ENCODE measurements at regions not wholly inside any gene's neighbourhood (a gene's known extent, or its start where the extent isn't known, plus 50 kb on each side); places are given as distances from the start of the nearest gene placed in this dataset.

GRCh38 chr3:105956306-105956705, 87.5 kb upstream of the CBLB start:
- no peak for DNase-seq
- H3K27me3 ChIP-seq, result no peaks in the 10 kb centered on the region
- no peaks in the 10 kb centered on the region for H3K9me3 ChIP-seq
- H3K4me3 ChIP-seq, result no peak overlapping the region
- H3K4me1 ChIP-seq, result no peaks in the 10 kb centered on the region
- H3K36me3 ChIP-seq, result no peaks in the 10 kb centered on the region
- no peak for TF ChIP-seq POLR2A (IDR thresholded peaks at IDR 0.05)
- TF ChIP-seq, protein P1, sequence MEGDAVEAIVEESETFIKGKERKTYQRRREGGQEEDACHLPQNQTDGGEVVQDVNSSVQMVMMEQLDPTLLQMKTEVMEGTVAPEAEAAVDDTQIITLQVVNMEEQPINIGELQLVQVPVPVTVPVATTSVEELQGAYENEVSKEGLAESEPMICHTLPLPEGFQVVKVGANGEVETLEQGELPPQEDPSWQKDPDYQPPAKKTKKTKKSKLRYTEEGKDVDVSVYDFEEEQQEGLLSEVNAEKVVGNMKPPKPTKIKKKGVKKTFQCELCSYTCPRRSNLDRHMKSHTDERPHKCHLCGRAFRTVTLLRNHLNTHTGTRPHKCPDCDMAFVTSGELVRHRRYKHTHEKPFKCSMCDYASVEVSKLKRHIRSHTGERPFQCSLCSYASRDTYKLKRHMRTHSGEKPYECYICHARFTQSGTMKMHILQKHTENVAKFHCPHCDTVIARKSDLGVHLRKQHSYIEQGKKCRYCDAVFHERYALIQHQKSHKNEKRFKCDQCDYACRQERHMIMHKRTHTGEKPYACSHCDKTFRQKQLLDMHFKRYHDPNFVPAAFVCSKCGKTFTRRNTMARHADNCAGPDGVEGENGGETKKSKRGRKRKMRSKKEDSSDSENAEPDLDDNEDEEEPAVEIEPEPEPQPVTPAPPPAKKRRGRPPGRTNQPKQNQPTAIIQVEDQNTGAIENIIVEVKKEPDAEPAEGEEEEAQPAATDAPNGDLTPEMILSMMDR (IDR thresholded peaks at IDR 0.05), result no peak
- H3K27ac ChIP-seq, result no peak overlapping the region

- H3K36me3 ChIP-seq, result no peaks in the 10 kb centered on the region
- no peaks in the 10 kb centered on the region for H3K9me3 ChIP-seq
- DNase-seq, result no peak
- no peak for TF ChIP-seq POLR2A (IDR thresholded peaks at IDR 0.05)
- TF ChIP-seq, protein P1 (IDR thresholded peaks at IDR 0.05), result no peak
- H3K27ac ChIP-seq, result no peak overlapping the region
- no peaks in the 10 kb centered on the region for H3K27me3 ChIP-seq
- H3K4me3 ChIP-seq, result no peak overlapping the region
- H3K4me1 ChIP-seq, result no peaks in the 10 kb centered on the region
Measured at GRCh38 chr3:105957722-105958121, 88.9 kb upstream of the CBLB start.

DNA sequence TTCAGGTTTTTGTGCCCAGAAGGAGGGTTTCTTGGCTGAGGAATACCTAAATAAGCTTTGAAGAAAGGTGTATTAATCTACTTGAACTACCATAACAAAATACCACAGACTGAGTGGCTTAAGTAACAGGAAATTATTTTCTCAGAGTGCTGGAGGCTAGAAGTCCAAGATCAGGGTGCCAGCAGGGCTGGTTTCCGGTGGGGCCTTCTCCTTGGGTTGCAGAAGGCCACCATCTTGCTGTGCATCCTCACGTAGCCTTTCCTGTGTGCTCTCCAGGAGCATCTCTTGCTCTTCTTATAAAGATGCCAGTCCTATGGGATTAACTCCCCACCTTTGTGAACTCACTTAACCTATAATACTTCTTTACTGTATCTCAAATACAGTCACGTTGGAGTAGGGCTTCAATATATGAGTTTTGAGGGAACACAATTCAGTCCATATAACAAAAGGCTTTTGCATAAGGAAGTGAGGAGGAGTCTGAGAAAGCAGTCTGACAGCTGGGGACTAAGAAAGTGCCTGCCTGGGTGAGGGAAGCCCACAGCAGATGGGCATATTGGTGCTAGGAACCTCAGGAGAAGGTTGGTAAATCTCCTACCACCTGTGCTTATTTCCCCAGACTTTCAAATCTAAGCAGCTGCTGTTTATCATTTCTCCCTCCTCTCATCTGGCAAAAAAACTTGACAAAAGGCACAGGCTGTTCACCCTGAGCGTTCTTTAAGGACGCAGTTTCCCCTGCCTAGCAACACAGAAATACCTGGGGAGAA, 89.6 kb upstream of the CBLB start:
- TF ChIP-seq, protein P1 (IDR thresholded peaks at IDR 0.05), result no peak
- no peak for TF ChIP-seq POLR2A (IDR thresholded peaks at IDR 0.05)
- H3K27ac ChIP-seq, result no peak overlapping the region

DNA sequence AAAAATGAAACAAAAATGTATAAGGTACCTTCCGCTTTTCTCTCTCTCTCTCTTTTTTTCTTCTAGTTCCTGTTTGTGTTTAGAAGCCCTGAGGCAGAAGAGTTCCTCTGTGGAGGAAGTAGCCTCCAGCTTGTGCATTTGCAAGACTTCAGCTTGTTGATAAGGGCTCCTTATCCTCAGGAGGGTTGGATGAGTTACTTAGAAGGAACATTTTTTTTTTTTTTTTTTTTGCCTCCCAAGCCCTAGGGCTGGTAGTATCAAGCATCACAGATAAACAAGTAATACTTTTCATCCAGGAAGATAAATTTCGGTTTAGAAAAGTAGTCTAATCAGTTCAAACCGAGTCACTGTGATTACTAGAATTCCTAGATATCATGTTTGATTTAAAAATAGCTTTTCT, 91.0 kb upstream of the CBLB start:
- no peaks in the 10 kb centered on the region for H3K4me1 ChIP-seq
- H3K27ac ChIP-seq, result no peak overlapping the region
- H3K27me3 ChIP-seq, result no peaks in the 10 kb centered on the region
- no peaks in the 10 kb centered on the region for H3K9me3 ChIP-seq
- H3K4me3 ChIP-seq, result no peak overlapping the region
- H3K36me3 ChIP-seq, result no peaks in the 10 kb centered on the region
- no peak for DNase-seq
- TF ChIP-seq POLR2A (IDR thresholded peaks at IDR 0.05), result no peak
- TF ChIP-seq, protein P1 (IDR thresholded peaks at IDR 0.05), result no peak

More for the DNA sequence above, 89.6 kb upstream of the CBLB start:
- no peak overlapping the region for H3K4me3 ChIP-seq
- no peaks in the 10 kb centered on the region for H3K4me1 ChIP-seq
- H3K9me3 ChIP-seq, result no peaks in the 10 kb centered on the region
- no peaks in the 10 kb centered on the region for H3K36me3 ChIP-seq
- DNase-seq, result no peak
- H3K27me3 ChIP-seq, result no peaks in the 10 kb centered on the region

GRCh38 chr3:105960381-105960780, 91.6 kb upstream of the CBLB start:
- H3K9me3 ChIP-seq, result no peaks in the 10 kb centered on the region
- TF ChIP-seq, protein P1 (IDR thresholded peaks at IDR 0.05), result no peak
- TF ChIP-seq POLR2A (IDR thresholded peaks at IDR 0.05), result no peak
- H3K4me1 ChIP-seq, result no peaks in the 10 kb centered on the region
- no peaks in the 10 kb centered on the region for H3K36me3 ChIP-seq
- no peak overlapping the region for H3K4me3 ChIP-seq
- no peak overlapping the region for H3K27ac ChIP-seq
- no peaks in the 10 kb centered on the region for H3K27me3 ChIP-seq
- DNase-seq, result no peak

All from Peyer's patch (tissue), 4 donors.